ENCODE measurements at regions not wholly inside any gene's neighbourhood (a gene's known extent, or its start where the extent isn't known, plus 50 kb on each side); places are given as distances from the start of the nearest gene placed in this dataset.

DNA sequence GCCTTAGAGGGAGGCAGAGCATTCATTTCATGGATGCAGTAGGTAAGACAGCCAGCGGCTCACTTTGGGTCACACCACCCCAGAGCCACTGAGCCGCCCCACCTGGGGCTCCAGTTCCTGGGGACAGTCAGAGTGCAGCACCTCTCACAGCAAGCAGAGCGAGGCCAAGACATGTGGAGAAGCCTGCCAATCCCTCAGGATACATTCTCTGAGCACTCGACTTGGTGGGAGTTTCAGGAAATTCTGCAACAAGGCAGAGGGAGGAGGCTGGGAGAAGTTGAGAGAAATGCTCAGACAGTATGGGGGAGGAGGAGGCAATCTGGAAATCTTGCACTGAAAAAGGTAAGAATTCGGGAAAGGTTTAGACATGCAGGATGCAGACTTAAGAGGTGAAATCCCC is 60.8 kb upstream of the WLS start:
- TF ChIP-seq ZKSCAN1 (IDR thresholded peaks at IDR 0.05; ENCODE audit: low read depth, low read length) (no peak), ZNF76 (CRISPR knock-in tag; IDR thresholded peaks at IDR 0.05; ENCODE audit: borderline replicate concordance) (no peak), TEAD4 (IDR thresholded peaks at IDR 0.05; ENCODE audit: low read length) (no peak), TEAD4 (CRISPR knock-in tag; IDR thresholded peaks at IDR 0.05; ENCODE audit: borderline replicate concordance) (no peak), ZNF3 (CRISPR knock-in tag; IDR thresholded peaks at IDR 0.05) (no peak), ZNF12 (CRISPR knock-in tag; IDR thresholded peaks at IDR 0.05) (no peak), TCF7L2 (IDR thresholded peaks at IDR 0.05; ENCODE audit: low read depth, low read length) (no peak), POLR2A (conservative IDR thresholded peaks at IDR 0.05) (no peak)
- TF ChIP-seq, protein P1, sequence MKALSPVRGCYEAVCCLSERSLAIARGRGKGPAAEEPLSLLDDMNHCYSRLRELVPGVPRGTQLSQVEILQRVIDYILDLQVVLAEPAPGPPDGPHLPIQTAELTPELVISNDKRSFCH (CRISPR knock-in tag; IDR thresholded peaks at IDR 0.05) = no peak
- TF ChIP-seq, protein P1 (tag; IDR thresholded peaks at IDR 0.05) = no peak
- TF ChIP-seq, protein P2, sequence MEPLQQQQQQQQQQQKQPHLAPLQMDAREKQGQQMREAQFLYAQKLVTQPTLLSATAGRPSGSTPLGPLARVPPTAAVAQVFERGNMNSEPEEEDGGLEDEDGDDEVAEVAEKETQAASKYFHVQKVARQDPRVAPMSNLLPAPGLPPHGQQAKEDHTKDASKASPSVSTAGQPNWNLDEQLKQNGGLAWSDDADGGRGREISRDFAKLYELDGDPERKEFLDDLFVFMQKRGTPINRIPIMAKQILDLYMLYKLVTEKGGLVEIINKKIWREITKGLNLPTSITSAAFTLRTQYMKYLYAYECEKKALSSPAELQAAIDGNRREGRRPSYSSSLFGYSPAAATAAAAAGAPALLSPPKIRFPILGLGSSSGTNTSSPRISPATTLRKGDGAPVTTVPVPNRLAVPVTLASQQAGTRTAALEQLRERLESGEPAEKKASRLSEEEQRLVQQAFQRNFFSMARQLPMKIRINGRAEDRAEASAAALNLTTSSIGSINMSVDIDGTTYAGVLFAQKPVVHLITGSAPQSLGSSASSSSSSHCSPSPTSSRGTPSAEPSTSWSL (CRISPR knock-in tag; IDR thresholded peaks at IDR 0.05; ENCODE audit: borderline replicate concordance) = no peak
- TF ChIP-seq, protein P3, sequence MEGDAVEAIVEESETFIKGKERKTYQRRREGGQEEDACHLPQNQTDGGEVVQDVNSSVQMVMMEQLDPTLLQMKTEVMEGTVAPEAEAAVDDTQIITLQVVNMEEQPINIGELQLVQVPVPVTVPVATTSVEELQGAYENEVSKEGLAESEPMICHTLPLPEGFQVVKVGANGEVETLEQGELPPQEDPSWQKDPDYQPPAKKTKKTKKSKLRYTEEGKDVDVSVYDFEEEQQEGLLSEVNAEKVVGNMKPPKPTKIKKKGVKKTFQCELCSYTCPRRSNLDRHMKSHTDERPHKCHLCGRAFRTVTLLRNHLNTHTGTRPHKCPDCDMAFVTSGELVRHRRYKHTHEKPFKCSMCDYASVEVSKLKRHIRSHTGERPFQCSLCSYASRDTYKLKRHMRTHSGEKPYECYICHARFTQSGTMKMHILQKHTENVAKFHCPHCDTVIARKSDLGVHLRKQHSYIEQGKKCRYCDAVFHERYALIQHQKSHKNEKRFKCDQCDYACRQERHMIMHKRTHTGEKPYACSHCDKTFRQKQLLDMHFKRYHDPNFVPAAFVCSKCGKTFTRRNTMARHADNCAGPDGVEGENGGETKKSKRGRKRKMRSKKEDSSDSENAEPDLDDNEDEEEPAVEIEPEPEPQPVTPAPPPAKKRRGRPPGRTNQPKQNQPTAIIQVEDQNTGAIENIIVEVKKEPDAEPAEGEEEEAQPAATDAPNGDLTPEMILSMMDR (IDR thresholded peaks at IDR 0.05 in 2 of 3, conservative IDR thresholded peaks at IDR 0.05 in 1 of 3; ENCODE audit: insufficient read depth in 2 of 3, low read depth in 1 of 3, low read length in 3 of 3) = no peak
